ENCODE measurements at regions not wholly inside any gene's neighbourhood (a gene's known extent, or its start where the extent isn't known, plus 50 kb on each side); places are given as distances from the start of the nearest gene placed in this dataset.

GRCh38 chr12:97260786-97261185 lies 201.8 kb upstream of the RMST start:
- Histone ChIP-seq H3K4me1 (ENCODE audit: insufficient read depth, low read length, severe bottlenecking) (no peaks in the 10 kb centered on the region), H3K4me3 (ENCODE audit: low read depth, low read length, poor library complexity, severe bottlenecking) (no peak overlapping the region), H3K4me2 (ENCODE audit: low read length) (no peak overlapping the region), H3K9me3 (ENCODE audit: low read length) (no peaks in the 10 kb centered on the region), H3K27me3 (ENCODE audit: insufficient read depth, low read length) (no peaks in the 10 kb centered on the region), H3K27ac (ENCODE audit: low read depth, low read length, poor library complexity, severe bottlenecking) (no peak overlapping the region), H3K9me2 (ENCODE audit: low read depth, low read length) (no peaks in the 10 kb centered on the region), H2AFZ (ENCODE audit: low read length) (no peak overlapping the region), H3K9ac (ENCODE audit: low read length) (no peak overlapping the region), H4K20me1 (ENCODE audit: insufficient read depth, low read length) (no peaks in the 10 kb centered on the region), H3K36me3 (ENCODE audit: insufficient read depth, low read length) (no peaks in the 10 kb centered on the region), H3F3A (ENCODE audit: insufficient read depth, low read length) (no peaks in the 10 kb centered on the region), H3K79me2 (ENCODE audit: insufficient read depth, low read length) (no peaks in the 10 kb centered on the region)
- TF ChIP-seq EZH2 (IDR thresholded peaks at IDR 0.05; ENCODE audit: borderline replicate concordance, low read length): no peak
- TF ChIP-seq CTCF (IDR thresholded peaks at IDR 0.05; ENCODE audit: low read length): no peak

- Histone ChIP-seq H3K9me3 (ENCODE audit: low read length) (no peaks in the 10 kb centered on the region), H3K36me3 (ENCODE audit: insufficient read depth, low read length) (no peaks in the 10 kb centered on the region), H3K9me2 (ENCODE audit: low read depth, low read length) (no peaks in the 10 kb centered on the region), H3K79me2 (ENCODE audit: insufficient read depth, low read length) (no peaks in the 10 kb centered on the region), H3K4me2 (ENCODE audit: low read length) (no peak overlapping the region), H3K4me1 (ENCODE audit: insufficient read depth, low read length, severe bottlenecking) (no peaks in the 10 kb centered on the region), H3F3A (ENCODE audit: insufficient read depth, low read length) (no peaks in the 10 kb centered on the region), H3K4me3 (ENCODE audit: low read depth, low read length, poor library complexity, severe bottlenecking) (no peak overlapping the region), H3K9ac (ENCODE audit: low read length) (no peak overlapping the region), H2AFZ (ENCODE audit: low read length) (no peak overlapping the region), H3K27ac (ENCODE audit: low read depth, low read length, poor library complexity, severe bottlenecking) (no peak overlapping the region), H3K27me3 (ENCODE audit: insufficient read depth, low read length) (no peaks in the 10 kb centered on the region), H4K20me1 (ENCODE audit: insufficient read depth, low read length) (no peaks in the 10 kb centered on the region)
- TF ChIP-seq CTCF (IDR thresholded peaks at IDR 0.05; ENCODE audit: low read length) (no peak), EZH2 (IDR thresholded peaks at IDR 0.05; ENCODE audit: borderline replicate concordance, low read length) (no peak)
Observed at GRCh38 chr12:97267166-97267565, 195.4 kb upstream of the RMST start.

GRCh38 chr12:97267594-97268202 lies 194.9 kb upstream of the RMST start:
- Histone ChIP-seq H3K9me3 (ENCODE audit: low read length) (no peaks in the 10 kb centered on the region), H3K4me3 (ENCODE audit: low read depth, low read length, poor library complexity, severe bottlenecking) (no peak overlapping the region), H3K36me3 (ENCODE audit: insufficient read depth, low read length) (no peaks in the 10 kb centered on the region), H3K27me3 (ENCODE audit: insufficient read depth, low read length) (no peaks in the 10 kb centered on the region), H3K9ac (ENCODE audit: low read length) (no peak overlapping the region), H3K4me2 (ENCODE audit: low read length) (no peak overlapping the region), H3K9me2 (ENCODE audit: low read depth, low read length) (no peaks in the 10 kb centered on the region), H2AFZ (ENCODE audit: low read length) (no peak overlapping the region), H3K79me2 (ENCODE audit: insufficient read depth, low read length) (no peaks in the 10 kb centered on the region), H3F3A (ENCODE audit: insufficient read depth, low read length) (no peaks in the 10 kb centered on the region), H3K4me1 (ENCODE audit: insufficient read depth, low read length, severe bottlenecking) (no peaks in the 10 kb centered on the region), H4K20me1 (ENCODE audit: insufficient read depth, low read length) (no peaks in the 10 kb centered on the region), H3K27ac (ENCODE audit: low read depth, low read length, poor library complexity, severe bottlenecking) (no peak overlapping the region)
- TF ChIP-seq EZH2 (IDR thresholded peaks at IDR 0.05; ENCODE audit: borderline replicate concordance, low read length) (no peak), CTCF (IDR thresholded peaks at IDR 0.05; ENCODE audit: low read length) (no peak)
